ENCODE measurements at regions not wholly inside any gene's neighbourhood (a gene's known extent, or its start where the extent isn't known, plus 50 kb on each side); places are given as distances from the start of the nearest gene placed in this dataset.
"Not testable (repeated sequence)": the region's sequence is repeated elsewhere in the genome, so short reads cannot be mapped to it uniquely, and the experiment has no call there.

DNA sequence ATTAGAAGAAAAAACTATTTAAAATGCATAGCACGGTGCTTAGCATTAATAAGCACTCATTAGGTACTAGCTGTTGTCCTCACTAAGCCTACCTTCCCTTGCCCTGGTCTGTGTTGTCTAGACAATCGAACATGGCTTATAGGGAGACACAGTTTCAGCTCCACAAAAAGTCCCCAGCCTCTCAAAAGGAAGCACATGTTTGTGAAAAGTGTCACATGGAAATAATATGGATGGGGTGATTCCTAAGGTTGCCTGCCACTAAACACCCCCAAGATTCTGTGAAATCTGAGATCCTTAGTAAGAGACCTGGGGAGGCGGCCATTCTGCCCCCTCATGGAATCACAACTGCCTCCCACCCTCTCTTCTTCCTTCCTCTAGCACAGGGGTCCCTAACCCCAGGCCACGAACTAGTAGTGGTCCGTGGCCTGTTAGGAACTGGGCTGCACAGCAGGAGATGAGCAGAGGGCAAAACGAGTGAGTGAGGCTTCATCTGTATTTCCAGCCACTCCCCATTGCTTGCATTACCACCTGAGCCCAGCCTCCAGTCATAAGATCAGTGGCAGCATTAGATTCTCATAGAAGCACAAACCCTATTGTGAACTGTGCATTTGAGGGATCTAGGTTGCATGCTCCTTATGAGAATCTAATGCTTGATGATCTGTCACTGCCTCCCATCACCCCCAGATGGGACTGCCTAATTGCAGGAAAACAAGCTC lies 59.6 kb upstream of the NDUFV2 start:
- DNase-seq (ENCODE audit: insufficient read length, low spot score) (no peak), FAIRE-seq (no peak)

DNA sequence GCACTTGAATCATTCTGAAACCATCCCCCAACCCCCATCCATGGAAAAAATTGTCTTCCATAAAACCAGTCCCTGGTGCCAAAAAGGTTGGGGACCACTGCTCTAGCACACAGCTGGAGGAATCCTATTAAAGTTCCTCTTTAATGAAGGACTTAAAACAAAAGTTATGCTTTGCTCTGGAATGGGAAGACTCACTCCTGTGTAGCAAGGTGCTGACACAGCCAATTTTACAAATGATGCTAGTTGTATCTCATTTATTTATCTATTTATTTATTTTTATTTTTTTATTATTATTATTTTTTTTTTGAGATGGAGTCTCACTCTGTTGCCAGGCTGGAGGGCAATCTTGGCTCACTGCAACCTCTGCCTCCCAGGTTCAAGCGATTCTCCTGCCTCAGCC lies 58.9 kb upstream of the NDUFV2 start:
- DNase-seq (ENCODE audit: insufficient read length, low spot score) (no peak), FAIRE-seq (no peak)

DNA sequence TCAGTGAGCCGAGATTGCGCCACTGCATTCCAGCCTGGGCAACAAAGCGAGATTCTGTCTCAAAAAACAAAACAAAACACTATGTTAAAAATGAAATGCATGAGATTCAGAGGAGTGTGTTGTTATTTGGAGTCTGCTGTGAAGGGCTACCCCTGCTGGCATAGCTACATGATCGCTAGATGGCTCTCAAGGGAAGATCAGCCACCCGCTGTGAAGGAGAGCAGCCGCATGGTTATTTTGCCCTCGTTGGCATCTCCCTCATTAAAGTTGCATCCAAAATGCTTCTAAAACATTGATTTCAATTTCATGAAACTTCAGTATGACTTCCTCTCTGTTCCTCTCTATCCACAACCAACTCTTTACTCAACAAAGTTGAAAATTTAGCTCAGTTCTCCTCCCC lies 54.8 kb upstream of the NDUFV2 start:
- no peak for FAIRE-seq
- no peak for DNase-seq (ENCODE audit: insufficient read length, low spot score)

DNA sequence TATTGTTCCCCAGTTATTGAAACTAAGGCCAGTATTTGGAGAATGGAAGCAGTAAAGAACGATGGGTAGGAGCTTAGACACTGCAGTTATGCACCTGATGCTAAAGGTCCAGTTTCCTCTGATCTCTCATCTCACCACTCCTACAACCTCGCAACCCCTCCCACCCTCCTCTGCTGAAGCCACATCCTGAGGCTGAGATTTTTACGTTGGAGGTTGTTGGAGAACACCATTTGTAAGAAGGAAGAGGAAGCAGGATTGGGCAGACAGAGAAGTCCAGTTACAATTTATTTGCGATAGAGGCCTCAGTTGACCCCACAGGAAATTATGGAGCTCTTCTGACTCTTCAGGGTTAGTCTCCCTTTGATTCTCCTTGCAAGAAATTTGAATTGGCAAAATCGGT lies 54.3 kb upstream of the NDUFV2 start:
- DNase-seq (ENCODE audit: insufficient read length, low spot score) (no peak), FAIRE-seq (no peak)

DNA sequence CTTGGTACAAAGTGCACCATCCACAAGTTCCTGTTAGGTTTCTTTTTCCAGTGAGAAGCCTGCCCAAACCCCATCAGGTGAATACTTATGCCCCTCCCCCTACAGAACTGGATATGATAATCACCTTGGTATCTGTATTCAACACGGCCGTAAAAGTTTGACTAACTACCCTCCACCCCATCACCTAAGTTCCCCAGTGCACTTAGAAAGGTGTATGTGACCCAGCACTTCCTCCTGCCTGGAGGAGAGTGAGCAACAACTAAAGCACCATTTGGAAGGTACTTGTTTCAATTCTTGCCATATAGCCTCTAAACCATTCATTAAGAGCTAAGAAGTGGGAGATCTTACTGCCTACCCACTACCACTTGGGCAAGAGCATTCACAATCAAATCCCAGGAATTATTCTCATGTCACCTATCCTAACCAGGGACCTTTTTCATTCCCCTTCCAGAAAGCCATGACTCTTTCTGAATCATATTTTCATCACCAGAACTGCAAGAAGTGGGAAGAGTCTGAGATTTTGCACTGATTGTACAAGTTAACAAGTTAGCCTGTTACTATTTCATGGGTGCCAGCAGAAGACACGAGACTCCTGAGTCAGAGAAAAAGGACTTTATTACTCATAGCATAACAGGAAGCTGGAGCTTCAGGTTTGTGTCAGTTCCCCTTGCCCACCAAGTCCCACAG lies 53.5 kb upstream of the NDUFV2 start:
- no peak for DNase-seq (ENCODE audit: insufficient read length, low spot score)
- FAIRE-seq = no peak

DNA sequence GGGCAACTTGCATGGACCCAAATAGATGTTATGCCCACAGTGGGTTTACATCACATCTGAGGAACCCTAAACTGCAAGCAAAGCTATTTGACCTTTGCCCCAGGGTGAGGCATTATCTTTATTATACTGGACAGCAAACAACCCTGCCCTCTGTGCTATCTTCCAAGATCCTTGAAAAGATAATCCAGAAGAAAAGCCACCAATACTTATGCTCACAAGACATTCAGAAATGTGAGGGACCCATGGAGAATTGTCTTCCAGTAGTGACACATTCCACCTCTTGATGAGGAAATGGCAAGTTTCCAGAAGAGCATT lies 53.0 kb upstream of the NDUFV2 start:
- FAIRE-seq (no peak), DNase-seq (ENCODE audit: insufficient read length, low spot score) (no peak)

DNA sequence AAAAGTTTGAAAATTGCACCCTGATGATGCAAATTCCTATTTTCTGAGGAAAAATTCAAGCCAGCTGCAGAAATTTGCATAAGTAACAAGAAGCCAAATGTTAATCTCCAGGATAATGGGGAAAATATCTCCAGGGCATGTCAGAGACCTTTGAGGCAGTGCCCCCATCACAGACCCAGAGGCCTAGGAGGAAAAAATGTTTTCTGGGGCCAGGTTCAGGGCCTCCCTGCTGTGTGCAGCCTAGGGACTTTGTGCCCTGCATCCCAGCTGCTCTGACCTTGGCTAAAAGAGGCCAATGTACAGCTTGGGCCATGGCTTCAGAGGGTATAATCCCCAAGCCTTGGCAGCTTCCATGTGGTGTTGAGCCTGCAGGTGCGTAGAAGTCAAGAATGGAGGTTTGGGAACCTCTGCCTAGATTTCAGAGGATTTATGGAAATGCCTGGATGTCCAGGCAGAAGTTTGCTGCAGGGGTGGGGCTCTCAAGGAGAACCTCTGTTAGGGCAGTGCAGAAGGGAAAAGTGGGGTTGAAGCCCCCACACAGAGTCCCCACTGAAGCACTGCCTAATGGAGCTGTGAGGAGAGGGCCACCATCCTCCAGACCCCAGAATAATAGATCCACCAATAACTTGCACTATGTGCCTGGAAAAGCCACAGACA lies 51.7 kb upstream of the NDUFV2 start:
- not testable (repeated sequence) for FAIRE-seq

More for the DNA sequence above, 51.7 kb upstream of the NDUFV2 start:
- DNase-seq (ENCODE audit: insufficient read length, low spot score) = not testable (repeated sequence)
